ENCODE measurements at regions not wholly inside any gene's neighbourhood (a gene's known extent, or its start where the extent isn't known, plus 50 kb on each side); places are given as distances from the start of the nearest gene placed in this dataset.

- CTCF ChIA-PET, result no interaction called here
- Mint-ChIP-seq H3K4me1 (peaks cover 26% of the 10 kb centered on the region), H3K4me3 (no peak overlapping the region), H3K27me3 (peaks cover 14% of the 10 kb centered on the region), H3K27ac (no peak overlapping the region), H3K9me3 (ENCODE audit: insufficient read depth) (no peaks in the 10 kb centered on the region)
- DNase-seq, result no peak
- Histone ChIP-seq H3K4me1 (ENCODE audit: control insufficient read depth in 2 of 2, insufficient read depth in 2 of 2, low read length in 2 of 2) (peaks cover 26 to 34% of the 10 kb centered on the region in 2 donors), H3K4me3 (ENCODE audit: control extremely low read depth in 1 of 5, extremely low read depth in 1 of 5, insufficient read depth in 1 of 5, low read depth in 2 of 5, low read length in 4 of 5) (no peak overlapping the region), H3K27ac (ENCODE audit: low read length in 2 of 2) (no peak overlapping the region), H3K4me2 (replicated peaks; ENCODE audit: low read depth, low read length, poor library complexity, severe bottlenecking) (no peak overlapping the region), H2AFZ (ENCODE audit: insufficient read depth, low read depth, low read length, poor library complexity, severe bottlenecking) (no peak overlapping the region), H3K27me3 (replicated peaks in 1 of 4; ENCODE audit: control extremely low read depth in 1 of 4, control insufficient read depth in 3 of 4, insufficient read depth in 4 of 4, low read length in 3 of 4) (peaks cover 0 to 20% (median 7%) of the 10 kb centered on the region in 4 experiments), H3K79me2 (ENCODE audit: control insufficient read depth, insufficient read depth, low read length) (no peaks in the 10 kb centered on the region), H3K9me3 (ENCODE audit: control extremely low read depth in 1 of 3, control insufficient read depth in 2 of 3, insufficient read depth in 1 of 3, low read length in 2 of 3) (peaks cover 0 to 10% (median 0%) of the 10 kb centered on the region in 3 donors), H3K9ac (ENCODE audit: low read length) (no peak overlapping the region), H3K36me3 (replicated peaks in 1 of 2; ENCODE audit: control extremely low read depth in 1 of 2, control insufficient read depth in 1 of 2, extremely low read depth in 1 of 2, insufficient read depth in 2 of 2, low read length in 1 of 2) (no peaks in the 10 kb centered on the region), H4K20me1 (ENCODE audit: control insufficient read depth, insufficient read depth, low read length, poor library complexity, severe bottlenecking) (no peaks in the 10 kb centered on the region)
- TF ChIP-seq EZH2 (IDR thresholded peaks at IDR 0.05; ENCODE audit: borderline replicate concordance, insufficient read depth, low read depth, low read length, poor library complexity, severe bottlenecking), result no peak
- no peak for TF ChIP-seq CTCF (IDR thresholded peaks at IDR 0.05)
- no peak for ATAC-seq (ENCODE audit: low read depth)
- intact Hi-C loops (cut with micrococcal nuclease), result loop anchor here (2.0 to 10.0 kb wide), 2 partner anchors 25 to 125 kb away; partner anchors contain the start of gene RPS6KA2
- POLR2A ChIA-PET, result no interaction called here
- WGBS (ENCODE audit: insufficient coverage), result 96% methylated on average over 4 of the region's 6 CpGs
Observed at GRCh38 chr6:166749666-166750065, 122.6 kb upstream of the RPS6KA2 start.

- ChIA-PET POLR2A (no interaction called here), CTCF (no interaction called here)
- no peak overlapping the region for H3K4me2 ChIP-seq (replicated peaks; ENCODE audit: low read depth, low read length, poor library complexity, severe bottlenecking)
- H3K27ac ChIP-seq (ENCODE audit: low read length in 2 of 2), result no peak overlapping the region
- no peaks in the 10 kb centered on the region for H3K36me3 ChIP-seq (replicated peaks in 1 of 2; ENCODE audit: control extremely low read depth in 1 of 2, control insufficient read depth in 1 of 2, extremely low read depth in 1 of 2, insufficient read depth in 2 of 2, low read length in 1 of 2)
- H4K20me1 ChIP-seq (ENCODE audit: control insufficient read depth, insufficient read depth, low read length, poor library complexity, severe bottlenecking), result no peaks in the 10 kb centered on the region
- ATAC-seq (ENCODE audit: low read depth) (no peak), DNase-seq (no peak)
- no peak overlapping the region for H3K4me3 ChIP-seq (ENCODE audit: control extremely low read depth in 1 of 5, extremely low read depth in 1 of 5, insufficient read depth in 1 of 5, low read depth in 2 of 5, low read length in 4 of 5)
- Mint-ChIP-seq H3K9me3 (ENCODE audit: insufficient read depth) (no peaks in the 10 kb centered on the region), H3K27me3 (peaks cover 6% of the 10 kb centered on the region), H3K27ac (no peak overlapping the region), H3K4me3 (no peak overlapping the region), H3K4me1 (peaks cover 26% of the 10 kb centered on the region)
- WGBS (ENCODE audit: insufficient coverage), result 53% methylated on average over 25 of the region's 29 CpGs
- intact Hi-C loops (cut with micrococcal nuclease), result no loop called here
- TF ChIP-seq CTCF (IDR thresholded peaks at IDR 0.05) (no peak), EZH2 (IDR thresholded peaks at IDR 0.05; ENCODE audit: borderline replicate concordance, insufficient read depth, low read depth, low read length, poor library complexity, severe bottlenecking) (no peak)
- H2AFZ ChIP-seq (ENCODE audit: insufficient read depth, low read depth, low read length, poor library complexity, severe bottlenecking), result no peak overlapping the region
- peaks cover 0 to 6% (median 0%) of the 10 kb centered on the region in 3 donors for H3K9me3 ChIP-seq (ENCODE audit: control extremely low read depth in 1 of 3, control insufficient read depth in 2 of 3, insufficient read depth in 1 of 3, low read length in 2 of 3)
- peaks cover 0 to 12% (median 2%) of the 10 kb centered on the region in 4 experiments for H3K27me3 ChIP-seq (replicated peaks in 1 of 4; ENCODE audit: control extremely low read depth in 1 of 4, control insufficient read depth in 3 of 4, insufficient read depth in 4 of 4, low read length in 3 of 4)
- H3K4me1 ChIP-seq (ENCODE audit: control insufficient read depth in 2 of 2, insufficient read depth in 2 of 2, low read length in 2 of 2), result peaks cover 26 to 34% of the 10 kb centered on the region in 2 donors
- H3K79me2 ChIP-seq (ENCODE audit: control insufficient read depth, insufficient read depth, low read length), result no peaks in the 10 kb centered on the region
- no peak overlapping the region for H3K9ac ChIP-seq (ENCODE audit: low read length)
Observed at GRCh38 chr6:166747644-166748595, 120.9 kb upstream of the RPS6KA2 start.

Measured in B cell (primary cell).